ENCODE measurements at regions not wholly inside any gene's neighbourhood (a gene's known extent, or its start where the extent isn't known, plus 50 kb on each side); places are given as distances from the start of the nearest gene placed in this dataset.
A peak's percentile ranks its signal among the peaks of the same experiment; 100 is the strongest.

DNA sequence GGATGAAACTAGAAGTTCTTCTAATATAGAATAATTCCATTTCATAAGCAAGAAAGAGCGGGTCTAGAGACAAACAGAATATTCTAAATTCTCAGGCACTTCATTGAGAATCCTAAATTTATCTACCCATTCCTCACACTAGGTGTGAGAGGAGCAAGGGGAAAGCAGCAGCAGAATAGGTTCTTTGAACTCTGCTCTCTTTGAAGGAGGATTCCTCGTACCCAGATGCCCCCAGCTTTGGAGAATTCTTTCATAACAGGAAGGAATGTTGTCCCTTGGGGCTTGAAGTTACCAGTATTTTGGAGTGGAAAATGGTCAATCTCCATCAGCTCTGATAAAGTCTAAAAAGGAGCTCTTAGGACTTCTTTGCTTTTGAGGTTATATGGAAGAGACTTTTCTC lies 59.7 kb upstream of the RASGEF1B start:
- ATAC-seq (peak; percentile 46), DNase-seq (ENCODE audit: low spot score) (no peak)
- intact Hi-C loops (cut with DNase I), result no loop called here

DNA sequence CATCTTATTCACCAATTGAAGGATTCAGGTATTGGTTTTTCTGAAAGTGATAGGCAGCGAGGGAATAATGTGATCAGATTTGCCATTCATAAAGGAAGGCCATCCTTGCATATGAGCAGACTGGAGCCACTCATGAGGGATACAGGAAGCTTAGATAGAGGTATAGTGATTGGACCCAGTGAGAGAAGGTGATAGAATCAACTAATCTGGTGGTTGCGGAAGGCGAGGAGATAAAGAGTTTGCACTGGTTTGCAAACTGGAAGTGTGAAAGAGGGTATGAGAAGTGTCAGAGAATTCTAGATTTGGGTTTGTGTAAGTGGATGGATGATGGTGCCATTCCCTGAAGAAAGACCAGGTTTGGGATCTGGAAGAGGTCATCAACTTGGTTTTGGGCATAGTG lies 57.3 kb upstream of the RASGEF1B start:
- ATAC-seq, result no peak
- no peak for DNase-seq (ENCODE audit: low spot score)
- intact Hi-C loops (cut with DNase I), result no loop called here

DNA sequence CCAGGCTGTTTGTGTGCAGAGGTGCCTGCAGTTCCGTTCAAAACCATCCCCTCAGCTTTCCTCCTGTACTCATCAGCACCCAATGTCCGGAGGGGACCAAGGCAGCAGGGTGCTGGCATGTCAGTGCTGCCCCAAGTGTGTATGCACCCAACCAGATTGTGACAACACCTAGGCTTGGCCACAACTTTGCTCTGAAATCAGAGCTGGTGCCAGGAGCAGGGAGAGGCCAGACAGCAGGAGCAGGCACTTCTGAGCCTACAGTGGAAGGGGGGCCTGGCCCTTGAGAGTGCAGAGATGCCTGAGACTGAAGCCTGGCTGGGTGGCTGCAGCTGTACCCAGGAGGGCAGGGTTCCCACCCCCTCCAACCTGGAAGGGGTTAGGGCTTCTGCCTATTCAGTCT lies 56.5 kb upstream of the RASGEF1B start:
- intact Hi-C loops (cut with DNase I), result no loop called here
- no peak for DNase-seq (ENCODE audit: low spot score)
- ATAC-seq, result no peak

DNA sequence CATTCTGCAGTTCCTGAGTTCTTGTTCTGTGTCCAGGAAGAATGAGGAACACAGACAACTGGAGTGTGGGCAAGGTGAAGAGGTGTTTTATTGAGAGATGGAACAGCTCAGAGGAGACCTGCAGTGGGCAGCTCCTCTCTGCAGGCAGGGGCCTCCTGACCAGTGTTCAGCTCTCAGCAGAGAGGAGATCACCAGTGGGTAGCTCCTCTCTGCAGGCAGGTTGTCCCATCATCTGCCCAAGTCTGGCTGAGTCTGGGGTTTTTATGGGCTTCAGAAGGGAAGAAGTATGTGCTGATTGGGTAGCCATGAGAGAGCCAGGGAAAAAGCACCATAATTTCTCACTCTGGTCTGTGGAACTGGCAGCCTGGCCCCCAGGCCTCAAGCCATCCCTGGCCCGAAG lies 56.0 kb upstream of the RASGEF1B start:
- intact Hi-C loops (cut with DNase I), result no loop called here
- ATAC-seq, result no peak
- DNase-seq (ENCODE audit: low spot score), result no peak

DNA sequence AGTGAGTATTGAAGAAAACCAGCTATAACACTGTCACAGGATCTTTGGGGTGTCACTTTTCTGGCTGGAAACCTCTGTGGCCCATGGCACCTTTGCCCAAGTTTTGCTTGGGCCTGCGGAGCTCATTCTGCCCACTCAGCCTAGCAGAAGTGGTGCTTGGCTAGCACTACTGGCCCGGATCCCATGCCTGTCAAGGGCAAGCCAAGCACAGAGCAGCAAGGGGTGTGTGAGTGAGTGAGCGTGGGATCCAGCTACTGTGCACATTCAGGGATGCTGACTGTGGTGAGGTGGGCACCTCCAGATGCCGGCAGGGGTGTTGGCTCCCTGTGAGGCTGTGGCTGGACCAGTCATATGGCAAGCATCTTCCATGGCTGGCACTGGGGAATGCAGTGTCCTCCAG lies 55.4 kb upstream of the RASGEF1B start:
- no peak for DNase-seq (ENCODE audit: low spot score)
- no peak for ATAC-seq
- intact Hi-C loops (cut with DNase I), result no loop called here

DNA sequence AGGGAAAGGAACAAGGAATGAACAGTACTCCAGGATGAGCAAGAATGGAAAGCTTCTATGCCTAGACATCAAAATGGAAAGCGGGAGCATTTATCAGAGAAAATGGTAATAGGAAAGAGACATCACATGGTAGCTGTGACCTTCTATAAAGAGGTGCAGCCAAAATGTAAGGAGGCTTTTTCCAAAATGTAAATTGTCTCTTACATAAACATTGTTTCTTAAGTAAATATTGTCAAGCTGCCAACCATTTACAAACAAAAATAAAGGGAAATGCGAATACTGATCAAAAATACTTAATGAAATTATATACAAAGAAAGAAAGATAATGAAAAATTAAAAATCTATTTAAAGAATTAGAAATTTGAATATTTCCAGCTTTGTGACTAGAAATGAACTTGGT lies 55.0 kb upstream of the RASGEF1B start:
- DNase-seq (ENCODE audit: low spot score) (no peak), ATAC-seq (no peak)
- intact Hi-C loops (cut with DNase I), result no loop called here

DNA sequence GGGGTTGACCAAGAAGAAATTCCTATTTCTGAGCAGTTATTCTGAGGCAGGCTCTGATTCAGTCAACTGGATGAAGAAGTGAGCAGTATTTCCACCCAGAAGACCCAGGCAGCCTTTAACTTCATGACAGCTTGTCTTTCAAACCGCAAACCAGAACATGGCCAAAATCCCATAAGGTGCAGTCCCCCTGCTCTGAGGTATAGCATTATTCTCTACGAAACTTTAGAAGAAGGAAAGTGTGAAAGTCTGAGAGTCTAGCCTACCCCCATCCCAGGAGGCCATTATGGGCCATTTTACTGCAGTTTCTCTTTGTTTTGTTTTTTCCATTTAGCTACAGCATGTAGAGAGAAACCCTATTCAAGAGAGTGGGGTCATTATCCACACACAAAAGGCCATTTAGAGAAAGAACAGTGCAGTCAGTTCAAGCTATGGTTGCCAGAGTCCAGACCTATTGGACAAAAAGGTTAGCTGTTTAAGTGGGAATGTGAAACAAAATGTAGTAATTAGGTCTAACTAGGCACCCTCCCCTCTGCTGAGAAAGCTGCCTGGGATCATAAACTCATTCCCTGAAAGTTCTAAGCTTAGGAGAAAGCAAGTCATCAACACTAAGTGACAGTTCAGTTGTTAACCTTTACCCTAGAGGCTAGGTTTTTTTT lies 52.1 kb upstream of the RASGEF1B start:
- peak; percentile 49 for ATAC-seq
- DNase-seq (ENCODE audit: low spot score), result no peak
- intact Hi-C loops (cut with DNase I), result no loop called here

DNA sequence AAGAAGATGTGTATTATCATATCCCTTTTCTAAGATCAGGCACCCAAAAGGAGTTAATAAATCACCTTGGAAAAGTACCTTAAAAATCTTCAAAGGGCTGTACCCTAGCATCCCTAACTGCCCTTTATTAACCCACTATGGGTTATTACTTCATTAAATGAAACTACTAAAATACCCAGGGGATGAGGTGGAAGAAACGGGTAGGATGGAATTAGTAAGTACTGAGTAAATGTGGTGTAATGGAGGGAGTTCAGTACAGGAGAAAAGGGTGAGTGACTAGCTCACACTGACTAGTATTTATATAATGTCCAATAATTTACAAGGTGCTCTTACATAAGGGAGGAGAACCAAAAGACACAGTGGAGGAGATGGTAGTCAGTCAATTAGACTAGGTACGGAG lies 51.0 kb upstream of the RASGEF1B start:
- no peak for DNase-seq (ENCODE audit: low spot score)
- intact Hi-C loops (cut with DNase I), result no loop called here
- ATAC-seq, result no peak

DNA sequence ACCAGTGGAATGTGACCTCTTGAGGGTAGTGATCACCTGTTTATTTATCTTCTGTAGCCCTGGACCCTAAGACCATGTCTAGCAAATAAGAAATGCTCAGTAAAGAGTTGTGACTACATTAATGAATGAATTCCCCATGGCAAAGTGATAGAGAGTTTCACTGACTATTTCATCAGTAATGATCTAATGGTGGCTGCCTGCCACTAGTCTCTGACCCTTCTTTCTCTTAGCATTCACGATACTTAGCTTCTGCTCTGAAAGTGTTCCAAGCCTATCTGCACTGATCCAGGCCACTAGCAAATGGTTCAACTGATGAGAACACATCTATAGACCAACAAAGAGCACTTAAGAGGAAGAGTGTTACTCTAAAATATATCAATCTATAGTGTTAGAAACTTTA lies 50.0 kb upstream of the RASGEF1B start:
- intact Hi-C loops (cut with DNase I), result no loop called here
- ATAC-seq (no peak), DNase-seq (ENCODE audit: low spot score) (no peak)
